PC-9 (cell line): ENCODE measurements at regions not wholly inside any gene's neighbourhood (a gene's known extent, or its start where the extent isn't known, plus 50 kb on each side); places are given as distances from the start of the nearest gene placed in this dataset.
"Not testable (repeated sequence)": the region's sequence is repeated elsewhere in the genome, so short reads cannot be mapped to it uniquely, and the experiment has no call there.

Source experiments
- BruUV-seq: library from RNA; stranded (reverse); fragments of 400-500 nt; replicated peaks from 2 replicates; lab custom pipeline; 2021; lab: Mats Ljungman, UMichigan
- CTCF ChIA-PET: fragments of 300-600 bp; sonication (Branson Sonifier 250); formaldehyde crosslinking; loops from one replicate; lab custom pipeline; 2022; ENCODE audit warnings: antibody characterized with exemption; lab: Charles Lee
- POLR2A ChIA-PET: fragments of 300-600 bp; sonication (Branson Sonifier 250); formaldehyde crosslinking; loops from one replicate; lab custom pipeline; 2022; ENCODE audit warnings: antibody characterized with exemption; ENCODE audit not compliant: unreplicated experiment; lab: Charles Lee
- DNase-seq, 2 experiments: peaks; one replicate each; pipeline versions ENCODE4 v3.0.0 to v3.0.0-alpha.2; 2015 to 2022; ENCODE audit warnings: mixed read lengths in 1 of 2
- H2AFZ ChIP-seq: fragments of 200-600 bp; sonication (generic); 2 replicates; pipeline ENCODE4 v1.8.1; 2017; ENCODE audit warnings: antibody characterized with exemption
- H3F3A ChIP-seq: fragments of 200-600 bp; sonication (generic); 2 replicates; pipeline ENCODE4 v1.8.1; 2017; ENCODE audit warnings: antibody characterized with exemption, mild to moderate bottlenecking, low read depth; ENCODE audit not compliant: insufficient read depth
- H3K27ac ChIP-seq: fragments of 200-600 bp; sonication (generic); 2 replicates; pipeline ENCODE4 v1.6.1; 2016; ENCODE audit warnings: mixed run types
- H3K27me3 ChIP-seq: fragments of 200-600 bp; sonication (generic); 2 replicates; pipeline ENCODE4 v1.6.1; 2016; ENCODE audit warnings: low read depth, mixed run types; ENCODE audit not compliant: insufficient read depth
- H3K36me3 ChIP-seq: fragments of 200-600 bp; sonication (generic); 2 replicates; pipeline ENCODE4 v1.6.1; 2016; ENCODE audit warnings: low read depth, mixed run types
- H3K4me1 ChIP-seq: fragments of 200-600 bp; sonication (generic); replicated peaks from 2 replicates; pipeline ENCODE4 v1.6.1; 2016; ENCODE audit warnings: mixed run types; ENCODE audit not compliant: insufficient read depth
- H3K4me2 ChIP-seq: fragments of 200-600 bp; sonication (generic); 2 replicates; pipeline ENCODE4 v1.6.1; 2017; ENCODE audit warnings: mixed run types
- H3K4me3 ChIP-seq: fragments of 200-600 bp; sonication (generic); 2 replicates; pipeline ENCODE4 v1.6.1; 2016; ENCODE audit warnings: mixed run types
- H3K79me2 ChIP-seq: fragments of 200-600 bp; sonication (generic); 2 replicates; pipeline ENCODE4 v1.6.1; 2017; ENCODE audit warnings: low read depth, mixed run types
- H3K9me2 ChIP-seq: fragments of 200-600 bp; sonication (generic); 2 replicates; pipeline ENCODE4 v1.8.1; 2017; ENCODE audit warnings: mild to moderate bottlenecking; ENCODE audit not compliant: insufficient read depth
- H3K9me3 ChIP-seq: fragments of 200-600 bp; sonication (generic); 2 replicates; pipeline ENCODE4 v1.8.1; 2016; ENCODE audit warnings: low read depth; ENCODE audit not compliant: insufficient read depth
- H4K20me1 ChIP-seq: fragments of 200-600 bp; sonication (generic); 2 replicates; pipeline ENCODE4 v1.8.1; 2017; ENCODE audit not compliant: insufficient read depth
- EZH2 ChIP-seq: fragments of 200-600 bp; sonication (generic); IDR thresholded peaks from 2 replicates; pipeline ENCODE4 v1.8.0; 2017; ENCODE audit warnings: antibody characterized with exemption, low read depth
- intact Hi-C: fragments of 100-400 bp; cut with micrococcal nuclease; formaldehyde crosslinking; loops from one replicate; pipeline ENCODE4 v1.10.0; 2022; ENCODE audit not compliant: unreplicated experiment
- TF ChIP-seq, protein P1 (sequence below): fragments of 200-600 bp; sonication (generic); conservative IDR thresholded peaks from 2 replicates; pipeline ENCODE4 v1.6.1; 2017; ENCODE audit warnings: mixed run types, antibody characterized with exemption, mild to moderate bottlenecking, moderate library complexity

DNA sequence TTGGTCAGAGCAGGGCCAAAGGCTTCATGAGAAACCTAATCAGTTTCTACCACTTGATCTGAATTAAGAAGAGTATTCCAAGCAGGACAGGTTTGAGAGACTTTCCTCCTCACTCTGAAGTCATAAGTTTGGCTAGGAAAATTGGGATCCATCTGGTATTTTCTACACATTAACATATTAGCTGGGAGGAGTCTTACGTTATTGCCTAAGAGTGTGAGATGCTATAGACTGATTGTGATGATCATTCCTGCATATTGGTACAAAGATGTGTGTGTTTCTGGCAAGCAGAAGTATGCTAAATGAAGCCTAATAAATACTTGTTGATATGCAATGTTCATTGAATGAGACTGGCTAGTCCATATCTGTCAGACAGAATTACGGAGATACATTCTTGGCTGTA, 73.5 kb upstream of the RASGRP1 start:
- no TSS peak for BruUV-seq
- CTCF ChIA-PET, result no interaction called here
- DNase-seq, result no peak
- Histone ChIP-seq H3K4me3 (no peak overlapping the region), H3K36me3 (no peaks in the 10 kb centered on the region), H3K9me2 (no peaks in the 10 kb centered on the region), H3K9me3 (no peaks in the 10 kb centered on the region), H4K20me1 (no peaks in the 10 kb centered on the region), H3K79me2 (no peaks in the 10 kb centered on the region), H3K27me3 (no peaks in the 10 kb centered on the region), H3K27ac (no peak overlapping the region), H3K4me2 (no peak overlapping the region), H3K4me1 (no peaks in the 10 kb centered on the region), H3F3A (no peaks in the 10 kb centered on the region), H2AFZ (no peak overlapping the region)
- POLR2A ChIA-PET, result no interaction called here
- intact Hi-C loops, result no loop called here
- TF ChIP-seq, protein P1, sequence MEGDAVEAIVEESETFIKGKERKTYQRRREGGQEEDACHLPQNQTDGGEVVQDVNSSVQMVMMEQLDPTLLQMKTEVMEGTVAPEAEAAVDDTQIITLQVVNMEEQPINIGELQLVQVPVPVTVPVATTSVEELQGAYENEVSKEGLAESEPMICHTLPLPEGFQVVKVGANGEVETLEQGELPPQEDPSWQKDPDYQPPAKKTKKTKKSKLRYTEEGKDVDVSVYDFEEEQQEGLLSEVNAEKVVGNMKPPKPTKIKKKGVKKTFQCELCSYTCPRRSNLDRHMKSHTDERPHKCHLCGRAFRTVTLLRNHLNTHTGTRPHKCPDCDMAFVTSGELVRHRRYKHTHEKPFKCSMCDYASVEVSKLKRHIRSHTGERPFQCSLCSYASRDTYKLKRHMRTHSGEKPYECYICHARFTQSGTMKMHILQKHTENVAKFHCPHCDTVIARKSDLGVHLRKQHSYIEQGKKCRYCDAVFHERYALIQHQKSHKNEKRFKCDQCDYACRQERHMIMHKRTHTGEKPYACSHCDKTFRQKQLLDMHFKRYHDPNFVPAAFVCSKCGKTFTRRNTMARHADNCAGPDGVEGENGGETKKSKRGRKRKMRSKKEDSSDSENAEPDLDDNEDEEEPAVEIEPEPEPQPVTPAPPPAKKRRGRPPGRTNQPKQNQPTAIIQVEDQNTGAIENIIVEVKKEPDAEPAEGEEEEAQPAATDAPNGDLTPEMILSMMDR, result no peak
- no peak for TF ChIP-seq EZH2

GRCh38 chr15:38638811-38639210, 74.2 kb upstream of the RASGRP1 start:
- POLR2A ChIA-PET, result no interaction called here

GRCh38 chr15:38642689-38643270, 78.2 kb upstream of the RASGRP1 start:
- BruUV-seq, result no TSS peak
- H3K27me3 ChIP-seq, result no peaks in the 10 kb centered on the region
- H3K9me3 ChIP-seq, result no peaks in the 10 kb centered on the region
- no peak for DNase-seq
- no peak overlapping the region for H2AFZ ChIP-seq
- CTCF ChIA-PET, result interaction anchor here (0.7 to 0.8 kb wide), 2 partner anchors 11 to 223 kb away, joined by 3 read pairs; no protein-coding TSS in a partner anchor
- no peak overlapping the region for H3K27ac ChIP-seq
- no peaks in the 10 kb centered on the region for H3K9me2 ChIP-seq
- no peaks in the 10 kb centered on the region for H3K79me2 ChIP-seq
- TF ChIP-seq, protein P1, result no peak
- TF ChIP-seq EZH2, result no peak
- no peaks in the 10 kb centered on the region for H4K20me1 ChIP-seq
- H3K4me3 ChIP-seq, result no peak overlapping the region
- no peaks in the 10 kb centered on the region for H3F3A ChIP-seq
- POLR2A ChIA-PET, result no interaction called here
- H3K4me1 ChIP-seq, result no peaks in the 10 kb centered on the region
- intact Hi-C loops, result no loop called here
- no peak overlapping the region for H3K4me2 ChIP-seq
- no peaks in the 10 kb centered on the region for H3K36me3 ChIP-seq

More at GRCh38 chr15:38638811-38639210, 74.2 kb upstream of the RASGRP1 start:
- no peaks in the 10 kb centered on the region for H3K79me2 ChIP-seq
- no TSS peak for BruUV-seq
- H3K36me3 ChIP-seq, result no peaks in the 10 kb centered on the region
- no peaks in the 10 kb centered on the region for H3F3A ChIP-seq
- H3K4me1 ChIP-seq, result no peaks in the 10 kb centered on the region
- no peak overlapping the region for H3K4me3 ChIP-seq
- CTCF ChIA-PET, result no interaction called here
- intact Hi-C loops, result no loop called here
- H3K27me3 ChIP-seq, result no peaks in the 10 kb centered on the region
- no peak for DNase-seq
- no peak overlapping the region for H3K4me2 ChIP-seq
- no peak overlapping the region for H2AFZ ChIP-seq
- no peak overlapping the region for H3K27ac ChIP-seq
- TF ChIP-seq, protein P1, result no peak
- H4K20me1 ChIP-seq, result no peaks in the 10 kb centered on the region
- H3K9me3 ChIP-seq, result no peaks in the 10 kb centered on the region
- H3K9me2 ChIP-seq, result no peaks in the 10 kb centered on the region

DNA sequence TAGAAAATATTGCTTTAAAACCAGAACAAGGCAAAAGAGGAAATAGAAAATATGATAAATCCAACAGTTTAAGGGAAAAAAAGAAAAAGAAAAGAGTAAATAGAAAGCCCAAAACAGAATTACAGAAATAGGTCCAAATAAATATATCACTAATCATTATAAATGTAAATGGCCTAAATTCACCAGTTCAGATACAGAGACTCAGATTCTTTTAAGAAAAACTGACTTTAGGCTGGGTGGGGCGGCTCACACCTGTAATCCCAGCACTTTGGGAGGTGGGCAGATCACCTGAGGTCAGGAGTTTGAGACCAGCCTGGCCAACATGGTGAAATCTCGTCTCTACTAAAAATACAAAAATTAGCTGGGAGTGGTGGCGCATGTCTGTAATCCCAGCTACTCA, 79.7 kb upstream of the RASGRP1 start:
- H3K27me3 ChIP-seq, H3K4me3 ChIP-seq, H3K4me1 ChIP-seq, H3K9me2 ChIP-seq, H4K20me1 ChIP-seq, H3K9me3 ChIP-seq, H2AFZ ChIP-seq, DNase-seq, H3K79me2 ChIP-seq, H3F3A ChIP-seq, POLR2A ChIA-PET, H3K27ac ChIP-seq, H3K4me2 ChIP-seq, BruUV-seq, intact Hi-C loops, H3K36me3 ChIP-seq, CTCF ChIA-PET: not testable (repeated sequence)
